Naive B cell (primary cell): ENCODE measurements at regions not wholly inside any gene's neighbourhood (a gene's known extent, or its start where the extent isn't known, plus 50 kb on each side); places are given as distances from the start of the nearest gene placed in this dataset.
"Not testable (repeated sequence)": the region's sequence is repeated elsewhere in the genome, so short reads cannot be mapped to it uniquely, and the experiment has no call there.

ENCODE experiments used
- ATAC-seq, 2 donors: fragments of 150-1000 bp; cut with Tn5 transposase; 2 replicates each; pipeline ENCODE4 v1.10.0; 2021; ENCODE audit warnings: low read depth in 2 of 2, mild to moderate bottlenecking in 2 of 2, moderate library complexity in 2 of 2
- DNase-seq: peaks from one replicate; pipeline ENCODE4 v3.0.0; 2022
- H3K27ac Mint-ChIP-seq, 6 donors: one replicate each; pipeline ENCODE4 v1.8.0; 2020 to 2022; ENCODE audit warnings: mild to moderate bottlenecking in 6 of 6, mixed read lengths in 6 of 6, moderate library complexity in 5 of 6, inconsistent platforms in 2 of 6
- H3K27me3 Mint-ChIP-seq, 3 donors: one replicate each; pipeline ENCODE4 v1.8.0; 2021 to 2022; ENCODE audit warnings: mixed read lengths in 3 of 3, mild to moderate bottlenecking in 1 of 3
- H3K36me3 Mint-ChIP-seq, 2 donors: one replicate each; pipeline ENCODE4 v1.8.0; 2020 to 2022; ENCODE audit warnings: mixed read lengths in 2 of 2, inconsistent platforms in 1 of 2, mild to moderate bottlenecking in 1 of 2
- H3K4me1 Mint-ChIP-seq, 3 donors: one replicate each; pipeline ENCODE4 v1.8.0; 2020 to 2022; ENCODE audit warnings: mixed read lengths in 3 of 3, inconsistent platforms in 1 of 3, mild to moderate bottlenecking in 1 of 3, moderate library complexity in 1 of 3
- H3K4me3 Mint-ChIP-seq, 8 donors: one replicate each; pipeline ENCODE4 v1.8.0; 2020 to 2022; ENCODE audit warnings: mild to moderate bottlenecking in 8 of 8, mixed read lengths in 8 of 8, moderate library complexity in 8 of 8, inconsistent platforms in 2 of 8
- H3K9me3 Mint-ChIP-seq, 7 donors: one replicate each; pipeline ENCODE4 v1.8.0; 2020 to 2022; ENCODE audit warnings: mixed read lengths in 7 of 7, mild to moderate bottlenecking in 5 of 7, inconsistent platforms in 2 of 7, moderate library complexity in 1 of 7

GRCh38 chr5:33072296-33072695 lies 361.2 kb downstream of the NPR3 start:
- Mint-ChIP-seq H3K4me1 (no peaks in the 10 kb centered on the region), H3K27ac (no peak overlapping the region), H3K27me3 (no peaks in the 10 kb centered on the region), H3K9me3 (peaks cover 0 to 4% (median 0%) of the 10 kb centered on the region in 7 donors), H3K36me3 (no peaks in the 10 kb centered on the region), H3K4me3 (no peak overlapping the region)
- ATAC-seq: no peak
- no peak for DNase-seq

GRCh38 chr5:33072726-33073125 lies 361.6 kb downstream of the NPR3 start:
- H3K27me3 Mint-ChIP-seq: no peaks in the 10 kb centered on the region
- no peak for ATAC-seq
- H3K9me3 Mint-ChIP-seq: peaks cover 0 to 4% (median 0%) of the 10 kb centered on the region in 7 donors
- H3K4me3 Mint-ChIP-seq: no peak overlapping the region
- no peaks in the 10 kb centered on the region for H3K36me3 Mint-ChIP-seq
- DNase-seq: no peak
- no peaks in the 10 kb centered on the region for H3K4me1 Mint-ChIP-seq
- H3K27ac Mint-ChIP-seq: no peak overlapping the region

GRCh38 chr5:33073881-33074327 lies 362.8 kb downstream of the NPR3 start:
- Mint-ChIP-seq H3K36me3 (no peaks in the 10 kb centered on the region), H3K27ac (no peak overlapping the region), H3K9me3 (peaks cover 0 to 4% (median 0%) of the 10 kb centered on the region in 7 donors), H3K4me3 (no peak overlapping the region), H3K27me3 (no peaks in the 10 kb centered on the region), H3K4me1 (no peaks in the 10 kb centered on the region)
- no peak for DNase-seq
- no peak for ATAC-seq

GRCh38 chr5:33074548-33074947 lies 363.4 kb downstream of the NPR3 start:
- ATAC-seq: no peak
- H3K9me3 Mint-ChIP-seq: peaks cover 0 to 4% (median 0%) of the 10 kb centered on the region in 7 donors
- H3K4me3 Mint-ChIP-seq: no peak overlapping the region
- H3K27me3 Mint-ChIP-seq: no peaks in the 10 kb centered on the region
- H3K27ac Mint-ChIP-seq: no peak overlapping the region
- no peaks in the 10 kb centered on the region for H3K4me1 Mint-ChIP-seq
- H3K36me3 Mint-ChIP-seq: no peaks in the 10 kb centered on the region
- no peak for DNase-seq

GRCh38 chr5:33075731-33076130 lies 364.6 kb downstream of the NPR3 start:
- no peak overlapping the region for H3K4me3 Mint-ChIP-seq
- no peaks in the 10 kb centered on the region for H3K36me3 Mint-ChIP-seq
- H3K27ac Mint-ChIP-seq: no peak overlapping the region
- no peak for ATAC-seq
- DNase-seq: no peak
- H3K27me3 Mint-ChIP-seq: no peaks in the 10 kb centered on the region
- peaks cover 0 to 4% (median 0%) of the 10 kb centered on the region in 7 donors for H3K9me3 Mint-ChIP-seq
- H3K4me1 Mint-ChIP-seq: no peaks in the 10 kb centered on the region

GRCh38 chr5:33079548-33079947 lies 361.2 kb upstream of the TARS1 start:
- no peaks in the 10 kb centered on the region for H3K36me3 Mint-ChIP-seq
- DNase-seq: no peak
- H3K4me1 Mint-ChIP-seq: no peaks in the 10 kb centered on the region
- no peak overlapping the region for H3K4me3 Mint-ChIP-seq
- no peak overlapping the region for H3K27ac Mint-ChIP-seq
- ATAC-seq: no peak
- H3K27me3 Mint-ChIP-seq: no peaks in the 10 kb centered on the region
- peaks cover 0 to 4% (median 2%) of the 10 kb centered on the region in 7 donors for H3K9me3 Mint-ChIP-seq

- H3K4me1 Mint-ChIP-seq: no peaks in the 10 kb centered on the region
- H3K36me3 Mint-ChIP-seq: no peaks in the 10 kb centered on the region
- ATAC-seq: no peak
- DNase-seq: no peak
- no peaks in the 10 kb centered on the region for H3K27me3 Mint-ChIP-seq
- no peak overlapping the region for H3K27ac Mint-ChIP-seq
- peaks cover 0 to 5% (median 2%) of the 10 kb centered on the region in 7 donors for H3K9me3 Mint-ChIP-seq
- H3K4me3 Mint-ChIP-seq: no peak overlapping the region
Measured at GRCh38 chr5:33080287-33080686, 360.5 kb upstream of the TARS1 start.

GRCh38 chr5:33088176-33088575 lies 352.6 kb upstream of the TARS1 start:
- Mint-ChIP-seq H3K27me3 (no peaks in the 10 kb centered on the region), H3K4me1 (no peaks in the 10 kb centered on the region), H3K36me3 (no peaks in the 10 kb centered on the region), H3K9me3 (peaks cover 0 to 13% (median 3%) of the 10 kb centered on the region in 7 donors), H3K4me3 (no peak overlapping the region), H3K27ac (no peak overlapping the region)
- ATAC-seq: no peak
- DNase-seq: no peak

- Mint-ChIP-seq H3K9me3 (peaks cover 0 to 8% (median 2%) of the 10 kb centered on the region in 7 donors), H3K27me3 (no peaks in the 10 kb centered on the region), H3K4me3 (no peak overlapping the region), H3K36me3 (no peaks in the 10 kb centered on the region), H3K4me1 (no peaks in the 10 kb centered on the region), H3K27ac (peak overlapping the region in 1 of 6 donors; percentile 28)
- ATAC-seq (no peak), DNase-seq (no peak)
Measured at GRCh38 chr5:33091571-33092363, 349.0 kb upstream of the TARS1 start.

GRCh38 chr5:33092719-33093118 lies 348.0 kb upstream of the TARS1 start:
- no peaks in the 10 kb centered on the region for H3K4me1 Mint-ChIP-seq
- H3K27ac Mint-ChIP-seq: no peak overlapping the region
- H3K36me3 Mint-ChIP-seq: no peaks in the 10 kb centered on the region
- no peak for DNase-seq
- peaks cover 0 to 8% (median 2%) of the 10 kb centered on the region in 7 donors for H3K9me3 Mint-ChIP-seq
- no peak for ATAC-seq
- H3K27me3 Mint-ChIP-seq: no peaks in the 10 kb centered on the region
- H3K4me3 Mint-ChIP-seq: no peak overlapping the region

GRCh38 chr5:33102551-33102950 lies 338.2 kb upstream of the TARS1 start:
- Mint-ChIP-seq H3K27me3 (peaks cover 0 to 3% (median 0%) of the 10 kb centered on the region in 3 donors), H3K4me3 (peak overlapping the region in 1 of 8 donors; percentile 16), H3K36me3 (peaks cover 0 to 8% of the 10 kb centered on the region in 2 donors), H3K9me3 (peaks cover 10 to 48% (median 21%) of the 10 kb centered on the region in 7 donors), H3K27ac (no peak overlapping the region), H3K4me1 (no peaks in the 10 kb centered on the region)
- ATAC-seq (no peak), DNase-seq (no peak)

GRCh38 chr5:33105521-33105941 lies 335.2 kb upstream of the TARS1 start:
- Mint-ChIP-seq H3K27me3 (peaks cover 0 to 3% (median 0%) of the 10 kb centered on the region in 3 donors), H3K4me3 (peak overlapping the region in 1 of 8 donors; percentile 21), H3K4me1 (no peaks in the 10 kb centered on the region), H3K36me3 (peaks cover 0 to 8% of the 10 kb centered on the region in 2 donors), H3K9me3 (peaks cover 13 to 67% (median 29%) of the 10 kb centered on the region in 7 donors), H3K27ac (no peak overlapping the region)
- no peak for ATAC-seq
- no peak for DNase-seq

- H3K27me3 Mint-ChIP-seq, H3K4me3 Mint-ChIP-seq, ATAC-seq, DNase-seq, H3K27ac Mint-ChIP-seq, H3K4me1 Mint-ChIP-seq, H3K36me3 Mint-ChIP-seq: not testable (repeated sequence)
- H3K9me3 Mint-ChIP-seq: peaks cover 4 to 43% (median 13%) of the 10 kb centered on the region in 7 donors
Measured at GRCh38 chr5:33110496-33110895, 330.3 kb upstream of the TARS1 start.

GRCh38 chr5:33114361-33114760 lies 326.4 kb upstream of the TARS1 start:
- Mint-ChIP-seq H3K27me3 (peaks cover 0 to 6% (median 0%) of the 10 kb centered on the region in 3 donors), H3K4me3 (no peak overlapping the region), H3K9me3 (peaks cover 0 to 21% (median 4%) of the 10 kb centered on the region in 7 donors), H3K36me3 (no peaks in the 10 kb centered on the region), H3K4me1 (no peaks in the 10 kb centered on the region), H3K27ac (no peak overlapping the region)
- DNase-seq (no peak), ATAC-seq (no peak)
